ENCODE measurements at regions not wholly inside any gene's neighbourhood (a gene's known extent, or its start where the extent isn't known, plus 50 kb on each side); places are given as distances from the start of the nearest gene placed in this dataset.

DNA sequence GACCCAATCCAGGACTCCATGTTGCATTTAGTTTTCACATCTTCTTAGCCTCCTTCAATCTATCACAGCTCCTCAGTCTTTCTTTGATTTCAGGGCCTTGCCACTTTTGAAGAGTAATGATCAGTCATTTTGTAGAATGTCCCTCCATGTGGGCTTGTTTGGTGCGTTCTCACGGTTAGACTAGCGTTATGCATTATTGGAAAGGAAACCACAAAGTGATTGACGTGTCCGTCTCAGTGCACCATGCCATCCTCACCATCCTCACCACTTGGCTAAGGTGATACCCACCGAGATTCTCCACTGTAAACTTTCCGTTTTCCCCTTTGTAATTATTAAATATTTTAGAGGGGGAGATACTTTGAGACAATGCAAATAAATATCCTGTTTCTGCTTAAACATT is 59.6 kb upstream of the OLIG2 start:
- TF ChIP-seq POLR2A (IDR thresholded peaks at IDR 0.05) = no peak
- TF ChIP-seq, protein P1, sequence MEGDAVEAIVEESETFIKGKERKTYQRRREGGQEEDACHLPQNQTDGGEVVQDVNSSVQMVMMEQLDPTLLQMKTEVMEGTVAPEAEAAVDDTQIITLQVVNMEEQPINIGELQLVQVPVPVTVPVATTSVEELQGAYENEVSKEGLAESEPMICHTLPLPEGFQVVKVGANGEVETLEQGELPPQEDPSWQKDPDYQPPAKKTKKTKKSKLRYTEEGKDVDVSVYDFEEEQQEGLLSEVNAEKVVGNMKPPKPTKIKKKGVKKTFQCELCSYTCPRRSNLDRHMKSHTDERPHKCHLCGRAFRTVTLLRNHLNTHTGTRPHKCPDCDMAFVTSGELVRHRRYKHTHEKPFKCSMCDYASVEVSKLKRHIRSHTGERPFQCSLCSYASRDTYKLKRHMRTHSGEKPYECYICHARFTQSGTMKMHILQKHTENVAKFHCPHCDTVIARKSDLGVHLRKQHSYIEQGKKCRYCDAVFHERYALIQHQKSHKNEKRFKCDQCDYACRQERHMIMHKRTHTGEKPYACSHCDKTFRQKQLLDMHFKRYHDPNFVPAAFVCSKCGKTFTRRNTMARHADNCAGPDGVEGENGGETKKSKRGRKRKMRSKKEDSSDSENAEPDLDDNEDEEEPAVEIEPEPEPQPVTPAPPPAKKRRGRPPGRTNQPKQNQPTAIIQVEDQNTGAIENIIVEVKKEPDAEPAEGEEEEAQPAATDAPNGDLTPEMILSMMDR (IDR thresholded peaks at IDR 0.05) = no peak
